Activated T-cell treated with anti-CD3 and anti-CD28 coated beads, Interleukin-2, amount 50 U/mL, for 48 hours (primary cell): ENCODE measurements at regions not wholly inside any gene's neighbourhood (a gene's known extent, or its start where the extent isn't known, plus 50 kb on each side); places are given as distances from the start of the nearest gene placed in this dataset.

Experiments used
- DNase-seq, 2 experiments: peaks; one replicate each; pipeline ENCODE4 v3.0.0-alpha.2; 2020

DNA sequence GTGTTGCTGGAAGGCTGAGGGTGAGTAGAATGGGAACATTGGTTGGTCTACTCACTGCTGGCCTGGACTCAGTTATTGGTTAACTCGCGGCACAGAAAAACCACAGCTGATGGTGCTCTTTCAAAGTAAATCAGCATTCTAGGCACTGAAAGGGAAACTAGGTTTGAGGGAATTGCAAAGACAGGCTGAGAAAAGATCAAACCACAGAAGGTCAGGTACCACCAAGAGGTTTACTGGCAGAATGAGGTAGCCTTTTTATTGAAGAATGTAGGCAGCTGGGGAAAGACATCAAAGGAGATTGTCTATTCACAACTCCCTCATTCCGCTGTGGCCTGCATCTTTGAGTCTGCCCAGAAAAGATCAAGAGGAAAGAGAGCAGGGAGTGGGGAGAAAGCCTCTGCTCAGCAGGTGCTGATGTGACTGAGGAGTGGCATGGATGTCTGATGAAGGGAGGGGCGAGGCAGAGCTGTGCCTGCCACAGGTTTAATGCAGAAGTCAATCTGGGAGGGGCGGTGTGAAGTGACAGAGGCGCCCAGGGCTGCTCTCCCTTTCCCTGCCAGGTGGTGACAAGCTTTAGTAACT, 255.5 kb downstream of the MAN2A1 start:
- peak in 1 of 2 experiments; percentile 40 for DNase-seq

DNA sequence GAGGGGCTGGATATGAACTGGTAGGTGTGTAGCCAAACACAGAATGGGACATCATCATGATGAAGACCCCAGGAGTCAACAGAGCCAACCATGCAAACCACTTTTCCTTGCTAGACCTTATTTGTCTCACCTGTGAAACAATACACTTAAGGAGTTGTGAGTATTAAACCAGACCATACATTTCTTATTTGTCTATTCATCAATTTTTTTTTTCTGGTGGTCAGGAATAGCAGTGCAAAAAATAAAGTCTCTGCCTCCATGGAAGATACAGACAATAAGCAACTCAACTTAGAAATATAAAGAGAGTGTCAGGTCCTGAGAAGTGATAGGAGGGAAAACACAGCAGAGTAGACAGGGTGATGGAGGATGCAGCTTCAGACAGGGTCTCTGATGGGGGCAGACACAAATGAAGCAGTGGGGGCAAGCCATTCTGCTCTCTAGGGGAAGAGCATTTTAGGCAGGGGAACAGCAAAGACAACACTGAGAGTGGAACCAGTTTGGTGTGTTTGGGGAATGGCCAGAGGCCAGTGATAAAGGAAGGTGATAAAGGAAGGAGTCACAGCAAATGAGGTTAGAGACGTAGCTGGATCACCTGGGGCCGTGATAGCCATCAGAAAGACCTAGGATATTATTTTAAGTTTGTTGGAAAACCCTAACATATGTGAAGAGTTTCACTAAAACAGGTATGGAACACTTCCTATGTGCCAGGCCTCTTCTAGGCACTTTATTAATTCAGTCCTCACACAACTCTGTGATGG, 256.2 kb downstream of the MAN2A1 start:
- no peak for DNase-seq

DNA sequence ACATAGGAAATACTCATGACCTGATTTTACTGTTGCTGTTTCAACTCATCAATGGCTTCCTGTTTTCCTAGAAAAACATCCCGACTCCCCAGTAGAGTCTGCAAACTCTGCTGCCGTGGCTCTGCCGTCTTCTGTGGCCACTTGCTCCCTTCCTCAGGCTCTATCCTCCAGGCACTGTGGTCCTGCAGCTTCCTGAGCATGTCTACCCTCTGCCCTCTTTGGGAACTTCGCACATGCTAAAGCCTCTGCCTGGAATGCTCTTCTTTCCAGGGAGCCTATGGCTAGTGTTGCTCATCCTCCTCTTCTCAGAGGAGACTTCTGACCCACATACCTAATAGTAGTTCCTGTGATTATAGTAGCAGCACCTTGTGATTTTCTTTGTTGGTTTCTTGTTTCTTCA, 256.9 kb downstream of the MAN2A1 start:
- no peak for DNase-seq

DNA sequence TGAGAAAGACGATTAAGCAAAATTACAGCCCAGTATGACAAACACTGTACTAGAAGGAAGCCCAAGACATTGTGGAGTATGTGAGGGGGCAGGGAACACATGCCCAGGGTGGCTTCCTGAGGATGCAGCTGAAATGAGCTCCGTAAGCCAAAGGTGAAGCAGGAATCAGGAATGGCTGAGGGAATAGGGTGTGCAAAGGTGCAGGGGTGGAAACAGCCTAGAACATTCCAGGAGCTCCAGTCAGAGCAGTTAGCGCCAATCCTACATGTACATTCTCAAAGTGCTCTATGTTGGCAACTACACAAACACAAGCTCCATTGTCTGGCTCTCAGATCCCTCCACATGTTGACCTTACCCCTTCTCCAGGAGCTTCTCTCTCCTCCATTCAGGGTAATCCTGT, 257.9 kb downstream of the MAN2A1 start:
- no peak for DNase-seq

DNA sequence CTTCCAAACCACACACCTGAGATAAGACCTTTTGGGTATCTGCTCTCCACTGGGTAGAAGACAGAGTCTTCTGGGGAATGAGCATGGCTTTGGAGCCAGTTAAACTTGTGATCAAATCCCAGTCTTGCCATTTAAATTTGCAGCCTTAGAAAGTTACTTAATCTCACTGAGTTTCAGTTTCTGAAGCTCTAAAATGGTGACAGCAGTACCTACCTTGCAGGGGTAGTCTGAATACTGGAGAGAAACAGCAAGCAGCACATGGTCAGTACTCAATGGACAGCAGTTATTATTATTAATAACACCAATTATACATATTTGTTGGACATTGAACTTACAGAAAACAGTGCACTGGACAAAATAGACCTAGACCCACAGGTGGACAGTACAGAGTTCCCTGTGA, 260.9 kb downstream of the MAN2A1 start:
- no peak for DNase-seq

DNA sequence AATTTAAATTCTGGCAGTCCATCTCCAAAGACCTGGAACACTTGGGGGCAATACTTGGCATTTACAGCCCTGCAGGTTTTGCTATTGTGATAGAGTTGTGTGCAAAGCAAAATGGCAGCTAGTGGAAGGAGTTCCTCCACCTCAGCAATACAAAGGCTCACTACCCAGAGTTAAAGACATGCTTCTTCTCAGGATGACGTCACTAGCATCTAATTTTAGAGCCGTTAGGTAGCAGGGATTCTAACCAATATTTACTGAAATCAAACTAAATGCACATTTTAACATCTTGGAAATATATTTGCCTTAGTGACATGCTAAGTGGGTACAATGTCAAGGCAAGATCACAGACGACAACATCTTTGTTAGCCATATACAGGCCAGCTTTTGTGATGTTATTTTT, 261.6 kb downstream of the MAN2A1 start:
- DNase-seq: no peak

DNA sequence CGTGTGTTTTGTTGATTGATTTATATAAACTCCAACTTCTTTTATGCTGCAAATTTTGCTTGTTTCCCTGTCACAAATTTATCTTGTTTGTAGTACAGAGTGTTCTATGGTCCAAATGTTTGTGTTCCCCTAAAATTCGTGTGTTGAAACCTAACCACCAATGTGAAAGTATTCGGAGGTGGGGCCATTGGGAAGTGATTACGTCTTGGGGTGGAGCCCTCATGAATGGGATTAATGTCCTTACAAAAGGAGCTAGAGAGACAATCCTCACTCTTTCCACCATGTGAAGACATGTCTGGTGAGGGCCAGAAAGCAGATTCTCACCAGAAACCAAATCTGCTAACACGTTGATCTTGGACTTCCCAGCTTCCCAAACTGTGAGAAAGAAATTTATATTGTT, 262.0 kb downstream of the MAN2A1 start:
- DNase-seq: no peak

DNA sequence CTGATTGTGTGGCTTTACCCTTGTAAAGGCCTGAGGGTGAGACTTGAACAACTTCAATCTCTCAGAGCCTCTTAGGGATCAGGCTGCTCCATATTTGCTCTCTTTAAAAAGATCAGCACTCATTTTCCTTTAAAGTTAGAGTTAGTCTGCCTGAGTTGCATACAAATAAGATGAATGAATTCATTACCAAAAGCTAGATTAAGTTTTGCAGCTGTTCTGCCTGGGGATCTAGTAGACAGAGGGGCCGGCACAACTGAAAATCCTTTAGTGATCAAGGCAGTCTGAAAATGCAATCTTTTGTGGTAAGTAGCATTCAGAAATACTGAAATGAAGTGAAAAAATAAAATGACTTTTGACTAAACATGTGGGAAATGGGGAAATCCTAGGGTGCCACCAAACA, 264.0 kb downstream of the MAN2A1 start:
- no peak for DNase-seq

DNA sequence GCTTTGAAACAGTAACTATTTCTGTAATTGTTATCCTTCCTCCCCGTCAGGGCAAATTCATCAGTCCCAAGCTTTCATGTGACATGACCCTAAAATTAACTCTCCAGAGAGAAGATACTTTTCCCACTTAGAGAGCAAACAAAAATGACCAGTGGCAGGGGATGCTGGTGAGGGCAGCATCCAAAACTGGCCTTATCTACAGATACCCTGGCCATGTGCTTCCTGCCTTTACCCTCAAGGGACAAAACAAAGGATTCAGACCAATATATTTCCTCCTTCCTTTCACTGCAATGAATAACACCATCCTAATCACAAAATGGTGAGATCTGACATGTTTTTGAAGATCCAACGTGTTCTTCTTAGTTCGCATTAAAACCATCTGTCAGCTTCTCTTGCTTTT, 267.2 kb downstream of the MAN2A1 start:
- no peak for DNase-seq

DNA sequence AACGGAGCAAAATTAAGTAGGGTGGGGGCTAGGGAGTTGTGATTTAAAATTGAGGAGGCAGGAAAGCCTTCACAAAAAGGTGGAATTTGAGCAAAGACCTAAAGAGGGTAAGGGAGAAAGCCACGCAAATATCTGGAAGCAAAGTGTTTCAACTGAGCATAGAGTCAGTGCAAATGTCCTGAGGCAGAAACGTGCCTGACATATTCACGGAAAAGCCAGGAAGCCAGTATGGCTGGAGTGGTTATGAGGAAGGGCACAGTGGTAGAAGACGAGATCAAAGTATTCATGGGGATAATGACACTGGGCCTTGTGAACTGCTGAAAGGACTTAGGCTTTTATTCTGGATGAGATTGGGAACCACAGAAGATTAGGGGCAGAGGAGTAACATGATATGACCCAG, 268.4 kb downstream of the MAN2A1 start:
- DNase-seq: no peak

DNA sequence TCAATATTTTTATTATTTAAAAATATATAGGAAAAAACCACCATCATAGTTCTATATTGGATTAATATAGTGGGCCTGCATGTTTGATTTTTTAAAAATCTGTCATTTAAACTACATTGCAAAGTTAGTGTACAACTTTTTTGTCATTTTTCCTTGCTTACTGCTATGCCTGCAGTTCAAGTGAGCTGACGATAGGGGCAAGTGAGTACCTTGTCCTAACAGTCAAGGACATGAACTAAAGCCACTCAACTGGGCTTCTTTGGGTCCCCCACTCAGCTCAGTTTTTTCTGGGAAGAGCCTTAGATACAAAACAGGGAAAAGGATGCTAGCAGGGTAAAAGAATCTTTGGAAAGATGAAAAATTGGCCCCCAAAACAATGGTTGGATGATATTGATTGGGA, 269.9 kb downstream of the MAN2A1 start:
- DNase-seq: no peak

DNA sequence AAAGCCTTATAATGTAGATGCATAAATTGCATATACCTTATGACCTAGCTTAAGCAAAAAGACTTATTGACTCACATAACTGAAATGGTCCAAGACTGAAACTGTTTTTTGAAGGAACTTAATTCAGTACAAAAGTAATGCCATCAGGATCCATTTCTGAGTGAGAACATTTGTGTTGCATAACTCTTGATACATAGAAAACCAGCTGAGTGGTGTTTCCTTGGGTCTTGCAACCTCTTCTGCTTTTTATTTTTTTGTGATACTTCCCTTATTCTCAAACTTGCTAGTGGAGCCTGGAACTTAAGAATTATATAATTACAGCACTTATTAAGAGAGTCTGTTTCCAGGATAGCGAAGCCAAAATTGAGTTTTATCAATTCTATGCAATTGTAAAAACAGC, 272.0 kb downstream of the MAN2A1 start:
- no peak for DNase-seq

DNA sequence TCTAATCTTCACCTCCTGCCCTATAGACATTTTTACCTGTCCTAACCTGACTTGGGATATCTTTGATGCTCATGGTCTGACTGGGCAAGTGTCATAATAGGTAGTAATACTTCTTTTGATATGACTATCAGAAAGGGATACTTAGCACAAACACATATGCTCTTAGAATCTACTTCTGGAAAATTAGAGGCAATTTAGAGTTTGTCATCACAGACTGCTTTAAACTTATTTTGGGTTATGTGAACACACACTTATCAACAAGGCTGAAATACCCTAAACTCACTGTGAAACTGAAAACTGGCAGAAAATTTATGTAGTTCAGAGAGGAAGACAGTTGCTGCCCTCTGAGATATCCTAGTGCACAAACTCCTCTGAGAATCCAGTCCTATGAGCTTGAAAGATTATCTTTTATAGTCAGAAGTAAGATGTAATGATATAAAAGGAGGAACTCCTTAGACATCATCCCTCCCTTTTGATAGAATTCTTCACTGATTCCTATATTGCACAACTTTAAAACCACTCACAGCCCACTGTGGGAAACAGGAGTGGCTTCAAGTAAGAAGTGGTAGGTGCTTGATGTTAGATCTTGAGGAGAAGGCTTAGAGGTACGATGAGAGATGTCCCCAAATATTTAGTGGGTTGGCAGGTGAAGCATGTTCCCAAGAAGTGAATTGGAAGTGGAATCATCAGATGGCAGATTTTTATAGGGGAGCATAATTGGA, 273.3 kb downstream of the MAN2A1 start:
- DNase-seq: no peak

DNA sequence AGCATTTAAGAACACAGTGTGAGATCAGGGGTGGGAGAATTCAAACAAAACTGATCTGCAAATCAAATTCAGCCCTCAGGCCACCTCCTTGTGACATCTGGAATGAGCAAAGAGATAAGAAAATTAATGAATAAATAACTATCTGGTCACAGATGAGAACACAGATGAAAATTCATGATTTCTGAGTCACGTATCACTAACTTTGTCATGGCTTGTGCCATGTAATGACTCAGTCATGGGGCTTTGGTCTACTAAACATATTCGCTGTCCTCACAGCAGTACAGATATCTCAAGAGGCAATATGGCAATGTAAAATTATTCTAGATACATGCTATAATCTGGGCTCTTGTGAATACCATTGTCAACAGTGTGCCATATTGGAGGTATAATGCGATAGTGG, 274.4 kb downstream of the MAN2A1 start:
- no peak for DNase-seq

DNA sequence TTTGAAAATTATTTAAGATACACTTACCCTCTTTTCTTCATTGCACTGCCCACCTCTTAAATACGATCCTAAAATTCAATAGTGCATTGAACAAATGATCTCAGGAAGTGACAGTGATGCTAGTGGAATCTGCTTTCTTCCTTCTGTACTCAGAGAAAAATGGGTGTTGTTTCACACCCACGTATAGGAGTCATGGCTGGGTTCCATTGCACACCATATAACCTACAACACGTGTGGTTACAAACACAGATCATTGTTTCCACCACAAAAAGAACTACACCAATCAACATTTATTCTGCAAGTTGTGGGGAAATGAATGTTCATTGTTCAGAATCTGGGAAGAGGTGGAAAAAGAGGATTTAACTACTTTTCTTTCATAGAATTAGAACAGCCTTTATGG, 275.9 kb downstream of the MAN2A1 start:
- no peak for DNase-seq

DNA sequence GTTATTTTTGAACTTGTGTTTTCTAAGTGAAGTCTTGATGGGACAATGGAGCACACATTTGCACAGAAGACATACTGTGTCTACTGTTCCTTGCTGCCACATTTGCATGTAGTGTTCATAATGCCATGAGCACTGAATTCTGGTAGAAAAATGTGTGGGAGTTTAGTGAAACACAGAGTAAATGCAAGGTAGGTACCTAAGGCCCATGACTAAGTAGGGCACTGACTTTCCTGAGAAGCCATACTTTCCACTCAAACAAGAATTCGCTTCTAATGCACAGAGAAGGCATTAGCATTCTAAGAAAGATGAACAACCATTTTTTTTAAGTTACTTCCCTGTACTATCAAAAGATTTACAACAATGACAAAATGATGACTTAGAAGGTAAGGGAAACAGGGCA, 282.2 kb downstream of the MAN2A1 start:
- DNase-seq: no peak

DNA sequence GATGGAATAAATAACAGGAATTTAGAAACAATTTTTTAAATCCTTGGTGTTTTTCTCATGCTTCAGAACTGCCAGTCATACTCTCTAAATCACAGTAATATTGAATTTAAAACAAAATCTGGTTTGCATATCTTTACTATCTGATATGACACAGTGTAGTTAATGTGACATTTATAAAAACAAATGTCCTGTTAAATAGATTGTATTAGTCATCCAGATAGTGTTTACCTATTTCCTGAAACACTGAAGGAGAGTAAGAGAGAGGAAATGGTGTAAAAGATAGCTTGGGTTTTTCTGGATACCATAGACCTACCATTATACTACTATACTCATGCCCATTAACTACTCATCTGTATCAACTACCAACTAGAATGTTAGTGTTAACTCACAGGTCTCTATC, 292.3 kb downstream of the MAN2A1 start:
- DNase-seq: no peak

DNA sequence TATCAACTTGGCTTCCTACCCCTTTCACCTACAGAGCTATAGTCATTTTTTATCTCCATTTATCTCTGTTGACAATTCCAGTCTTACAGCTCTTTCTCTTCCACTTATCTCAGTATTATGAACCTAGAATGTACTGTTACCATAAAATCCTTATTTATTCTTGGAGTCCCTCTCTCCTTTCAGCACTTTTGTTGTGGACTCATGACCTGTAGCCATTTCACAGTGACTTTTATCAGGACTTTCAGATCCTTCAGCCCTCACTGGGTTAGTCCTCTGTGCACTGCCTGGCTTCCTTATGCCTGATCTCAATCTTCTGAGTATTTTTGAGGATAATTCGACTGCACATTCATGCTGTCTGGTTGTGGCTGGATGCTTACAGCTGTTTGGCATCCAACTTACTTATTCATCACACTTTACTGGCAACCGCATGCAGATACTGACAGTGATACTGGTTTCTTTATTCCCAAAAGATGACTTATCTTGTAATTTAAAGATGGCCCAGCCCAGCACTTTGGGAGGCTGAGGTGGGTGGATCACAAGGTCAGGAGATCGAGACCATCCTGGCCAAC, 293.3 kb downstream of the MAN2A1 start:
- DNase-seq: no peak

DNA sequence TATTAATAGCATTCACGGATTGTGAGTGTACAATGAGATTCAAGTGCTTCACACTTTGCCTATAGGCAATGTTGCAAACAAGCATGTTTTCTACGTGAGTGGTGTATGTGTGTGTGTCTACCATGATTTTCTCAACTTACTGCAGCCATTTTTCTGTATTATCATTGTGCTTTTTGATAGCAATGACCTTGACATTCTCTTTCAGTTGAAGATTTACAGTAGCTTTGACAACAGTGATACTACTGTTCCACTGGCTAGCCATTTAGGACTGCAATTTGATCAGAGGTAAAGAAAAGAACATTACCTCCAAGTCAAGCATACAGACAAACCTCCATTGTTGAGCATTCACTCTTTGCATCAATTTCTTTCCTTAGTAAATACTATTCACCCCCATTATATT, 297.0 kb downstream of the MAN2A1 start:
- DNase-seq: no peak

DNA sequence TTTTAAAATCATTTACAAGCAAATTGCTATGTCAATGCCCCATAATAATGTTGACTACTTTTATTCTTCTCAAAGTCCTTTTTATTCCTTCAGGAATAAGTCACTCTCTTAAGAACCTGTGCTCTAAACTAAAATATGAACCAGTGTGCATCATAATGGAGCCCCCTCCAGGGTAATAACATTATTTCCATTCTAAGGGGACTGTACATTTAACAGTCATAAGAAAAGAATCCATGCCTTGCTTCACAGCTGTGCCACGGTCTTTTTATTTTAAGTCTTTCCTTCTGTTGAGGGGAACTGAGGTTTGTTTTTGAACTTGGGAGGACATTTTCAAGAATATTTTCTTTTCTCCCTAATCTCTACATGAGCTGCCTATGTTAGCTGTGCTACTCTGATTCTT, 297.6 kb downstream of the MAN2A1 start:
- DNase-seq: no peak

DNA sequence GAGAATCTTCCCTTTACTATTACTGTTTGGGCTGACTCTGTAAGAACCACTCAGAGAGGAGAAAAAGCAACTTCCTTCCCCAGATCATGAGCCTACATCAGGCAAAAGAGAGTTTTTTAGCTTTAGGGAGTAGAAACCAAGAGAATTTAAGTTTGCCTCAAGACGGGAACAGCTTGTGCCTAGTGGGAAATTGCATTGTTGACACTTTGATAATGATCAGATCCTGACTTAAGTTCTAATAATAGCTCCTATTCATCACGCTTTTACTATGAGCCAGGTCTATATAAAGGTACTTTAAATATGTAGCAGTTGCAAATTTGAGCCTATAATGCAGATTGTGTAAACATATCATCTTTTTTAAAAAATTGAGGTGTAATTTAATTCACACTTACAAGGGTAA, 298.2 kb downstream of the MAN2A1 start:
- no peak for DNase-seq

DNA sequence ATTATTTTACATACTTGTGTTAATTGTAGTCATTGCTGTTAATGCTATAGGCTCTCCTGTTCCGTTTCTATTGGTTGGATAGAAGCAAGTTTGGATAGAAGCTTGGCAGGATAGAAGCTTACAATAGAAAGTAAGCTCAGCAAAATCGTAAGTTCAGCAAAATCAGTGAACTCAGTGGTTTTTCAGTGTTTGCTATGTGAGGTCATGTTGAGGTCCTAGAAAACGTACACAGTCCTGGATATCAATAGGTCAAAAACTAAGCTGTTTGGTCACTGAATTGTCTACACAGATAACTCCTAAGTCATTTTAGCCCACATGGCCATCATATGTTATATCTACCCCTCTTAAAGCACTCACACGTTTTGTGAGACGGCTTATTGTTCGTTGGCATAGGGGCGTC, 299.4 kb downstream of the MAN2A1 start:
- DNase-seq: no peak

DNA sequence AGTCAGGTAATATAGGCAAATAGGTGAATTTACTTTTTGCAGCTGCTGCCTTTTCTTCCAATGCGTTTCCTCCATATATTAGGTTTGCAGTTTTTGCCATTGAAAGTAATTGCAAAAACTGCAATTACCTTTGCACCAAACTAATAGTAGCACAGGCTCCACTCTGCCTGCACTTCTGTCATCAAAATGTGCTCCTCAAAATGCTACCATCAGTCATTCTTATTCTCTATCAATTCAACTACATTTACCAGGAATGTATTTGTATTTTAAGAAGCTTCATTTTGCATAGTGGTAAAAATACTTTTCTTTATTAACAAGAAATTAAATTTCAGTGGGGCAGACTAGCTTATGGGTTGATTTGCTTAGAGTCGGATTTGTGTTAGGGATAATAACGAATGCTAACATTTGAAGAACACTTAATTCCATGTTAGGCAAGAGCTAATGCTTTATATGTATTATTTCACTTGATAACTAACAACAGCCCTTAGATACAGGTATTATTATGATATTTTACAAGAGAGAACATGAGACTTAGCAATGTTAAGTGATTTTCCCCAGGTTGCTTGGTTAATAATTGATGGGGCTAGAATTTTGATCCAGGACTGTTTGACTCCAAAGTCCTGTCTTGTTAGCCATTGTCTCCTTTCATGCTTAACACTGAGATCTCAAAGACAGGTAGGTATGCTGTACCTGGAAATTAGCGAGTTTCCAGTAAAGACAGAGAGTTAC, 300.4 kb downstream of the MAN2A1 start:
- DNase-seq: no peak
